H1 (cell line): ENCODE measurements at regions not wholly inside any gene's neighbourhood (a gene's known extent, or its start where the extent isn't known, plus 50 kb on each side); places are given as distances from the start of the nearest gene placed in this dataset.

Experiments
- CTCF ChIA-PET: fragments of 300-600 bp; sonication (Branson Sonifier 250); formaldehyde crosslinking; loops from one replicate; lab custom pipeline; 2021; ENCODE audit not compliant: partially characterized antibody; lab: Charles Lee
- POLR2A ChIA-PET: fragments of 300-600 bp; sonication (Branson Sonifier 250); formaldehyde crosslinking; loops from one replicate; lab custom pipeline; 2021; ENCODE audit warnings: inconsistent platforms; ENCODE audit not compliant: partially characterized antibody; lab: Charles Lee
- DNase-seq, 2 experiments: peaks; one replicate each; pipeline versions ENCODE4 v3.0.0 to v3.0.0-alpha.2; 2010 to 2022; ENCODE audit warnings: low spot score in 2 of 2, low read depth in 1 of 2, mixed read lengths in 1 of 2
- FAIRE-seq: peaks from 2 replicates; lab custom pipeline; 2011; peaks lifted over from hg19 to GRCh38; lab: Jason Lieb, UNC
- H2AFZ ChIP-seq: 2 replicates; pipeline ENCODE4 v1.8.1; 2012; ENCODE audit warnings: low read length, inconsistent platforms
- H2AK5ac ChIP-seq: 2 replicates; pipeline ENCODE4 v1.6.1; 2013; ENCODE audit warnings: low read depth, low read length
- H2BK120ac ChIP-seq: replicated peaks from 2 replicates; pipeline ENCODE3; 2013; ENCODE audit warnings: low read depth, low read length, inconsistent platforms
- H2BK12ac ChIP-seq: 2 replicates; pipeline ENCODE4 v1.6.1; 2013; ENCODE audit warnings: low read depth, low read length
- H2BK15ac ChIP-seq: 2 replicates; pipeline ENCODE4 v1.6.1; 2013; ENCODE audit warnings: low read length
- H2BK20ac ChIP-seq: 2 replicates; pipeline ENCODE4 v1.6.1; 2013; ENCODE audit warnings: low read length
- H2BK5ac ChIP-seq: 2 replicates; pipeline ENCODE4 v1.6.1; 2013; ENCODE audit warnings: low read depth, low read length
- H3K14ac ChIP-seq: 2 replicates; pipeline ENCODE4 v1.6.1; 2013; ENCODE audit warnings: inconsistent platforms; ENCODE audit not compliant: insufficient read length
- H3K18ac ChIP-seq: 2 replicates; pipeline ENCODE4 v1.6.1; 2013; ENCODE audit warnings: low read length; ENCODE audit errors: extremely low read depth
- H3K23ac ChIP-seq: 2 replicates; pipeline ENCODE4 v1.6.1; 2013; ENCODE audit warnings: inconsistent platforms; ENCODE audit not compliant: insufficient read length
- H3K23me2 ChIP-seq: 2 replicates; pipeline ENCODE4 v1.6.1; 2013; ENCODE audit warnings: low read depth, low read length
- H3K27ac ChIP-seq: 2 replicates; pipeline ENCODE4 v1.6.1; 2011; ENCODE audit warnings: low read depth, low read length, inconsistent platforms
- H3K27me3 ChIP-seq, 4 experiments: replicated peaks in 1 of 4; 1 replicate in 1 of 4; 2 replicates in 3 of 4; pipeline versions ENCODE4 v1.6.1 to v1.8.1; 2011 to 2013; ENCODE audit warnings: low read length in 3 of 4, mild to moderate bottlenecking in 3 of 4, inconsistent platforms in 2 of 4, mixed read lengths in 2 of 4, moderate library complexity in 1 of 4; ENCODE audit not compliant: control insufficient read depth in 3 of 4, insufficient read depth in 3 of 4; ENCODE audit errors: extremely low read depth in 1 of 4
- H3K36me3 ChIP-seq, 4 experiments: 2 replicates each; pipeline versions ENCODE4 v1.6.1 to v1.8.1; 2011 to 2013; ENCODE audit warnings: mild to moderate bottlenecking in 4 of 4, low read length in 3 of 4, moderate library complexity in 2 of 4, control low read depth in 1 of 4, inconsistent platforms in 1 of 4; ENCODE audit not compliant: insufficient read depth in 4 of 4, control insufficient read depth in 2 of 4
- H3K4ac ChIP-seq: replicated peaks from 2 replicates; pipeline ENCODE3; 2013; ENCODE audit warnings: low read length, low read depth, mixed read lengths, inconsistent platforms; ENCODE audit not compliant: insufficient read length
- H3K4me1 ChIP-seq, 4 experiments: replicated peaks in 1 of 4; 1 replicate in 1 of 4; 2 replicates in 3 of 4; pipeline versions ENCODE4 v1.6.1 to v1.8.1; 2011 to 2013; ENCODE audit warnings: low read length in 3 of 4, inconsistent platforms in 2 of 4, mixed read lengths in 1 of 4; ENCODE audit not compliant: insufficient read depth in 4 of 4, control insufficient read depth in 3 of 4
- H3K4me2 ChIP-seq, 2 experiments: 2 replicates each; pipeline versions ENCODE4 v1.6.1 to v1.8.1; 2011 to 2013; ENCODE audit warnings: low read depth in 2 of 2, low read length in 2 of 2, control low read depth in 1 of 2, inconsistent platforms in 1 of 2, mild to moderate bottlenecking in 1 of 2; ENCODE audit not compliant: insufficient read depth in 1 of 2
- H3K4me3 ChIP-seq, 4 experiments: fragments of 200-600, 300-600 bp in 1 of 4; sonication (generic), shearing (Covaris generic), sonication (Bioruptor Twin) in 1 of 4; 2 replicates each; pipeline versions ENCODE4 v1.5.1 to v1.8.1; 2011 to 2016; ENCODE audit warnings: low read length in 4 of 4, low read depth in 3 of 4, control low read depth in 2 of 4, inconsistent platforms in 2 of 4, mild to moderate bottlenecking in 2 of 4, mixed read lengths in 1 of 4, moderate library complexity in 1 of 4; ENCODE audit not compliant: insufficient read depth in 2 of 4; ENCODE audit errors: extremely low read depth in 1 of 4
- H3K56ac ChIP-seq: replicated peaks from 2 replicates; pipeline ENCODE3; 2013; ENCODE audit warnings: low read depth, mild to moderate bottlenecking, mixed read lengths, low read length, inconsistent platforms; ENCODE audit not compliant: insufficient read length
- H3K79me1 ChIP-seq: 2 replicates; pipeline ENCODE4 v1.6.1; 2013; ENCODE audit warnings: low read depth, low read length, control low read depth
- H3K79me2 ChIP-seq, 2 experiments: 2 replicates each; pipeline versions ENCODE4 v1.6.1 to v1.8.1; 2012 to 2013; ENCODE audit warnings: low read length in 2 of 2, mild to moderate bottlenecking in 2 of 2, inconsistent platforms in 1 of 2; ENCODE audit not compliant: insufficient read depth in 2 of 2, control insufficient read depth in 1 of 2
- H3K9ac ChIP-seq, 4 experiments: replicated peaks in 1 of 4; 1 replicate in 1 of 4; 2 replicates in 3 of 4; pipeline versions ENCODE4 v1.6.1 to v1.8.1; 2011 to 2013; ENCODE audit warnings: low read depth in 3 of 4, low read length in 3 of 4, control low read depth in 2 of 4, mild to moderate bottlenecking in 2 of 4, moderate library complexity in 2 of 4, inconsistent platforms in 1 of 4; ENCODE audit errors: extremely low read depth in 1 of 4
- H3K9me3 ChIP-seq, 2 experiments: 2 replicates each; pipeline versions ENCODE4 v1.6.1 to v1.8.1; 2012 to 2013; ENCODE audit warnings: mild to moderate bottlenecking in 2 of 2, moderate library complexity in 2 of 2, control low read depth in 1 of 2, inconsistent platforms in 1 of 2, low read depth in 1 of 2, low read length in 1 of 2, mixed read lengths in 1 of 2; ENCODE audit not compliant: insufficient read depth in 2 of 2
- H4K20me1 ChIP-seq, 2 experiments: replicated peaks in 1 of 2; 2 replicates each; pipeline versions ENCODE3 to v1.8.1; 2011 to 2013; ENCODE audit warnings: inconsistent platforms in 2 of 2, low read length in 2 of 2, mild to moderate bottlenecking in 1 of 2; ENCODE audit not compliant: insufficient read depth in 2 of 2, control insufficient read depth in 1 of 2
- H4K5ac ChIP-seq: 2 replicates; pipeline ENCODE4 v1.6.1; 2013; ENCODE audit warnings: low read length, low read depth, mixed read lengths, inconsistent platforms; ENCODE audit not compliant: insufficient read length
- H4K8ac ChIP-seq: 2 replicates; pipeline ENCODE4 v1.8.0; 2013; ENCODE audit warnings: mild to moderate bottlenecking, moderate library complexity, low read length, inconsistent platforms; ENCODE audit not compliant: insufficient read depth; ENCODE audit errors: extremely low read depth
- H4K91ac ChIP-seq: replicated peaks from 2 replicates; pipeline ENCODE3; 2013; ENCODE audit warnings: low read length, mixed read lengths, inconsistent platforms; ENCODE audit not compliant: insufficient read length
- ASH2L ChIP-seq: fragments of 200-600, 300-600 bp; sonication (generic); IDR thresholded peaks from one replicate; pipeline ENCODE4 v1.7.1; 2017; ENCODE audit warnings: low read length
- FOSL1 ChIP-seq: IDR thresholded peaks from 2 replicates; pipeline ENCODE4 v1.6.1; 2011; ENCODE audit warnings: mild to moderate bottlenecking, low read depth, low read length, moderate library complexity; ENCODE audit not compliant: insufficient read depth
- MAFK ChIP-seq: IDR thresholded peaks from 2 replicates; pipeline ENCODE4 v1.6.1; 2012; ENCODE audit warnings: low read depth, mild to moderate bottlenecking, improper control_type of control experiment, low read length
- RAD21 ChIP-seq, 2 experiments: IDR thresholded peaks in 1 of 2; conservative IDR thresholded peaks in 1 of 2; 2 replicates each; pipeline ENCODE4 v1.6.1; 2011; ENCODE audit warnings: low read depth in 2 of 2, low read length in 2 of 2, improper control_type of control experiment in 1 of 2, inconsistent platforms in 1 of 2, mild to moderate bottlenecking in 1 of 2, moderate library complexity in 1 of 2
- RFX5 ChIP-seq: IDR thresholded peaks from 2 replicates; pipeline ENCODE4 v1.6.1; 2011; ENCODE audit warnings: low read depth, low read length, improper control_type of control experiment, borderline replicate concordance
- SIRT6 ChIP-seq: IDR thresholded peaks from one replicate; pipeline ENCODE4 v1.7.1; 2012; ENCODE audit warnings: low read length, inconsistent platforms
- SP1 ChIP-seq: IDR thresholded peaks from 2 replicates; pipeline ENCODE4 v1.6.1; 2011; ENCODE audit warnings: low read depth, low read length
- SP2 ChIP-seq: IDR thresholded peaks from 2 replicates; pipeline ENCODE4 v1.6.1; 2012; ENCODE audit warnings: mild to moderate bottlenecking, low read length, inconsistent platforms
- SRF ChIP-seq: IDR thresholded peaks from 2 replicates; pipeline ENCODE4 v1.6.1; 2011; ENCODE audit warnings: mild to moderate bottlenecking, low read depth, low read length, moderate library complexity
- TCF12 ChIP-seq: IDR thresholded peaks from 2 replicates; pipeline ENCODE4 v1.6.1; 2011; ENCODE audit warnings: low read depth, mild to moderate bottlenecking, low read length
- USF2 ChIP-seq: IDR thresholded peaks from 2 replicates; pipeline ENCODE4 v1.6.1; 2011; ENCODE audit warnings: low read length, improper control_type of control experiment
- WGBS, 2 experiments: shearing (Covaris generic) in 1 of 2; methylation state at CpG; one replicate each; pipeline versions ENCODE4 v1.1.6 to v1.1.7; 2013 to 2015; ENCODE audit warnings: low lambda C conversion rate in 2 of 2, mixed read lengths in 2 of 2, inconsistent platforms in 1 of 2, low coverage in 1 of 2, missing lambda C conversion rate in 1 of 2; ENCODE audit not compliant: insufficient replicate concordance in 2 of 2, insufficient coverage in 1 of 2, insufficient read length in 1 of 2; ENCODE audit errors: extremely low coverage in 1 of 2, missing lambda C conversion rate in 1 of 2; 5-methylcytosine and 5-hydroxymethylcytosine counted together
- TF ChIP-seq, protein P1 (sequence below): IDR thresholded peaks from 2 replicates; pipeline ENCODE4 v1.6.1; 2012; ENCODE audit warnings: inconsistent platforms
- TF ChIP-seq, protein P2 (sequence below): IDR thresholded peaks from 2 replicates; pipeline ENCODE4 v1.6.1; 2012; ENCODE audit warnings: low read length, inconsistent platforms

DNA sequence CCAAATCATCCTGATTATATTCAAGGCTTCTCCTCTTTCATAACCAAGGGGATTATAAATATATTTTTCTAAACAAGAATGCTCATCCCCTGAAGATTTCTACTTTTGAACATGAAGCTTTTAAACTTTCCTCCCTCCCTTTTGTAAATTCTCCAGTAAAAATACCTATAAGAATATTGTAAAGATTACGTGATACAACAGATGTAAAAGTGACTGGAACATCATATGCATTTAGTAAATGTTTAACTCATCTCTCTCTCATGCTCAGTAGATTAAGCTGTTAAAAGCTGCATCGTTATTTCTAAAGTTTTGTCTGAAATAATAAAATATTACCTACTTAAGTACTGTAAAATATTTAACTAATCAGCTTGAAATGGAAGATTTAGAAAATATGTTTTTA lies 281.1 kb downstream of the SPRY2 start:
- 88% methylated on average over 2 of the region's 2 CpGs; no CpG with 5 or more reads in 1 of the 2 experiments for WGBS, 2 experiments
- Histone ChIP-seq H3K56ac (no peak overlapping the region), H3K79me2 (no peaks in the 10 kb centered on the region), H3K23me2 (no peaks in the 10 kb centered on the region), H3K9me3 (no peaks in the 10 kb centered on the region), H3K23ac (no peak overlapping the region), H4K91ac (no peak overlapping the region), H2BK20ac (no peak overlapping the region), H3K14ac (no peak overlapping the region), H3K27ac (no peak overlapping the region), H3K4me2 (no peak overlapping the region), H2BK12ac (no peak overlapping the region), H4K5ac (no peak overlapping the region), H4K20me1 (no peaks in the 10 kb centered on the region), H3K4ac (no peak overlapping the region), H2BK120ac (no peak overlapping the region), H3K4me1 (no peaks in the 10 kb centered on the region), H4K8ac (no peak overlapping the region), H2AFZ (no peak overlapping the region), H3K9ac (no peak overlapping the region), H3K4me3 (no peak overlapping the region), H2BK5ac (no peak overlapping the region), H3K79me1 (no peaks in the 10 kb centered on the region), H3K27me3 (no peaks in the 10 kb centered on the region), H2AK5ac (no peak overlapping the region), H2BK15ac (no peak overlapping the region), H3K36me3 (no peaks in the 10 kb centered on the region), H3K18ac (no peak overlapping the region)
- DNase-seq (no peak), FAIRE-seq (no peak)
- CTCF ChIA-PET = no interaction called here
- POLR2A ChIA-PET = no interaction called here
- TF ChIP-seq RFX5 = no peak
- TF ChIP-seq SP2 = no peak
- no peak for TF ChIP-seq SIRT6
- TF ChIP-seq SP1 = no peak
- TF ChIP-seq MAFK = no peak
- no peak for TF ChIP-seq TCF12
- TF ChIP-seq, protein P1, sequence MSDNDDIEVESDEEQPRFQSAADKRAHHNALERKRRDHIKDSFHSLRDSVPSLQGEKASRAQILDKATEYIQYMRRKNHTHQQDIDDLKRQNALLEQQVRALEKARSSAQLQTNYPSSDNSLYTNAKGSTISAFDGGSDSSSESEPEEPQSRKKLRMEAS = no peak
- no peak for TF ChIP-seq FOSL1
- TF ChIP-seq USF2 = no peak
- TF ChIP-seq SRF = no peak
- no peak for TF ChIP-seq ASH2L
- no peak for TF ChIP-seq RAD21 (IDR thresholded peaks at IDR 0.05 in 1 of 2, conservative IDR thresholded peaks at IDR 0.05 in 1 of 2; ENCODE audit: low read depth in 2 of 2, low read length in 2 of 2)
- TF ChIP-seq, protein P2, sequence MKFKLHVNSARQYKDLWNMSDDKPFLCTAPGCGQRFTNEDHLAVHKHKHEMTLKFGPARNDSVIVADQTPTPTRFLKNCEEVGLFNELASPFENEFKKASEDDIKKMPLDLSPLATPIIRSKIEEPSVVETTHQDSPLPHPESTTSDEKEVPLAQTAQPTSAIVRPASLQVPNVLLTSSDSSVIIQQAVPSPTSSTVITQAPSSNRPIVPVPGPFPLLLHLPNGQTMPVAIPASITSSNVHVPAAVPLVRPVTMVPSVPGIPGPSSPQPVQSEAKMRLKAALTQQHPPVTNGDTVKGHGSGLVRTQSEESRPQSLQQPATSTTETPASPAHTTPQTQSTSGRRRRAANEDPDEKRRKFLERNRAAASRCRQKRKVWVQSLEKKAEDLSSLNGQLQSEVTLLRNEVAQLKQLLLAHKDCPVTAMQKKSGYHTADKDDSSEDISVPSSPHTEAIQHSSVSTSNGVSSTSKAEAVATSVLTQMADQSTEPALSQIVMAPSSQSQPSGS = no peak
